Gastroesophageal sphincter (tissue), 3 donors: ENCODE measurements at regions not wholly inside any gene's neighbourhood (a gene's known extent, or its start where the extent isn't known, plus 50 kb on each side); places are given as distances from the start of the nearest gene placed in this dataset.

Experiments
- CTCF ChIP-seq, 4 experiments: fragments of 200-600 bp in 2 of 4; fragments of 450-650 bp in 2 of 4; sonication (generic) in 1 of 4; IDR thresholded peaks; one replicate each; pipeline ENCODE4 v1.5.1; 2017 to 2019; ENCODE audit warnings: antibody characterized with exemption in 4 of 4, mild to moderate bottlenecking in 2 of 4, moderate library complexity in 2 of 4
- EP300 ChIP-seq: sonication (generic); formaldehyde crosslinking; IDR thresholded peaks from one replicate; pipeline ENCODE4 v1.6.1; 2017; ENCODE audit warnings: antibody characterized with exemption, mild to moderate bottlenecking
- POLR2A ChIP-seq, 2 donors: fragments of 450-650 bp; IDR thresholded peaks; one replicate each; pipeline ENCODE4 v1.6.1; 2017; ENCODE audit warnings: antibody characterized with exemption in 2 of 2, mild to moderate bottlenecking in 2 of 2, moderate library complexity in 1 of 2
- POLR2AphosphoS5 ChIP-seq: sonication (generic); formaldehyde crosslinking; IDR thresholded peaks from one replicate; pipeline ENCODE4 v1.6.1; 2017; ENCODE audit warnings: antibody characterized with exemption

GRCh38 chr14:61145903-61146481 lies 135.1 kb downstream of the TMEM30B start:
- TF ChIP-seq CTCF (IDR thresholded peaks at IDR 0.05) (no peak), EP300 (no peak), POLR2AphosphoS5 (peak; percentile 66), POLR2A (IDR thresholded peaks at IDR 0.05) (no peak)
